GM21737 (cell line): ENCODE measurements at regions not wholly inside any gene's neighbourhood (a gene's known extent, or its start where the extent isn't known, plus 50 kb on each side); places are given as distances from the start of the nearest gene placed in this dataset.

Experiments used
- ATAC-seq: cut with Tn5 transposase; IDR thresholded peaks from one replicate; pipeline ENCODE4 v1.9.1; 2021; ENCODE audit warnings: mild to moderate bottlenecking, moderate library complexity; ENCODE audit not compliant: unreplicated experiment

- no peak for ATAC-seq
Observed at GRCh38 chr16:55954906-55955305, 79.7 kb upstream of the CES5A start.

- no peak for ATAC-seq
Observed at GRCh38 chr16:55949518-55949917, 74.3 kb upstream of the CES5A start.

GRCh38 chr16:55948230-55948629 lies 73.1 kb upstream of the CES5A start:
- ATAC-seq = no peak

- no peak for ATAC-seq
Observed at GRCh38 chr16:55947366-55947765, 72.2 kb upstream of the CES5A start.

- no peak for ATAC-seq
Observed at GRCh38 chr16:55944377-55944802, 69.2 kb upstream of the CES5A start.

GRCh38 chr16:55943267-55943666 lies 68.1 kb upstream of the CES5A start:
- no peak for ATAC-seq

GRCh38 chr16:55942821-55943220 lies 67.6 kb upstream of the CES5A start:
- no peak for ATAC-seq

GRCh38 chr16:55941552-55941951 lies 66.4 kb upstream of the CES5A start:
- no peak for ATAC-seq

GRCh38 chr16:55938126-55938525 lies 63.0 kb upstream of the CES5A start:
- ATAC-seq = no peak

- no peak for ATAC-seq
Observed at GRCh38 chr16:55933038-55933437, 57.9 kb upstream of the CES5A start.

- ATAC-seq = no peak
Observed at GRCh38 chr16:55930036-55930435, 54.9 kb upstream of the CES5A start.

GRCh38 chr16:55929181-55929580 lies 54.0 kb upstream of the CES5A start:
- no peak for ATAC-seq

- no peak for ATAC-seq
Observed at GRCh38 chr16:55925242-55925641, 50.1 kb upstream of the CES5A start.
